GM21367 (cell line): ENCODE measurements at regions not wholly inside any gene's neighbourhood (a gene's known extent, or its start where the extent isn't known, plus 50 kb on each side); places are given as distances from the start of the nearest gene placed in this dataset.
"Not testable (repeated sequence)": the region's sequence is repeated elsewhere in the genome, so short reads cannot be mapped to it uniquely, and the experiment has no call there.

Source experiments
- ATAC-seq: cut with Tn5 transposase; IDR thresholded peaks from one replicate; pipeline ENCODE4 v1.9.1; 2021; ENCODE audit not compliant: unreplicated experiment

GRCh38 chr6:4341078-4341797 lies 205.9 kb upstream of the ECI2 start:
- ATAC-seq: no peak

GRCh38 chr6:4340544-4340943 lies 205.2 kb upstream of the ECI2 start:
- no peak for ATAC-seq

GRCh38 chr6:4338884-4339283 lies 203.5 kb upstream of the ECI2 start:
- no peak for ATAC-seq

GRCh38 chr6:4336778-4337442 lies 201.5 kb upstream of the ECI2 start:
- ATAC-seq: no peak

GRCh38 chr6:4336084-4336483 lies 200.7 kb upstream of the ECI2 start:
- ATAC-seq: no peak

- ATAC-seq: not testable (repeated sequence)
Observed at GRCh38 chr6:4334158-4334740, 198.9 kb upstream of the ECI2 start.

- ATAC-seq: no peak
Observed at GRCh38 chr6:4327841-4328240, 192.5 kb upstream of the ECI2 start.

GRCh38 chr6:4324746-4325145 lies 189.4 kb upstream of the ECI2 start:
- ATAC-seq: no peak

- ATAC-seq: no peak
Observed at GRCh38 chr6:4323322-4323721, 187.9 kb upstream of the ECI2 start.

- no peak for ATAC-seq
Observed at GRCh38 chr6:4322846-4323309, 187.5 kb upstream of the ECI2 start.

- no peak for ATAC-seq
Observed at GRCh38 chr6:4322134-4322845, 186.9 kb upstream of the ECI2 start.

GRCh38 chr6:4320860-4321259 lies 185.5 kb upstream of the ECI2 start:
- ATAC-seq: no peak

- ATAC-seq: no peak
Observed at GRCh38 chr6:4319981-4320683, 184.8 kb upstream of the ECI2 start.

- no peak for ATAC-seq
Observed at GRCh38 chr6:4318321-4318720, 182.9 kb upstream of the ECI2 start.

- ATAC-seq: no peak
Observed at GRCh38 chr6:4316867-4317400, 181.6 kb upstream of the ECI2 start.

- no peak for ATAC-seq
Observed at GRCh38 chr6:4314201-4314707, 178.9 kb upstream of the ECI2 start.

- ATAC-seq: no peak
Observed at GRCh38 chr6:4313044-4313686, 177.8 kb upstream of the ECI2 start.

- no peak for ATAC-seq
Observed at GRCh38 chr6:4311976-4312860, 176.8 kb upstream of the ECI2 start.

GRCh38 chr6:4309540-4309939 lies 174.2 kb upstream of the ECI2 start:
- ATAC-seq: no peak
